ENCODE measurements at regions not wholly inside any gene's neighbourhood (a gene's known extent, or its start where the extent isn't known, plus 50 kb on each side); places are given as distances from the start of the nearest gene placed in this dataset.

- TF ChIP-seq CREB1 (IDR thresholded peaks at IDR 0.05; ENCODE audit: low read depth) = no peak
- no peak for TF ChIP-seq TAF1 (IDR thresholded peaks at IDR 0.05; ENCODE audit: low read depth)
Measured at GRCh38 chr3:4063916-4064574, 239.1 kb upstream of the SETMAR start.
